ENCODE measurements at regions not wholly inside any gene's neighbourhood (a gene's known extent, or its start where the extent isn't known, plus 50 kb on each side); places are given as distances from the start of the nearest gene placed in this dataset.

- H3K4me3 ChIP-seq (replicated peaks; ENCODE audit: low read depth, low read length), result no peak overlapping the region
- no peak for TF ChIP-seq CTCF (IDR thresholded peaks at IDR 0.05; ENCODE audit: low read length, missing control alignments)
- peak; percentile 60 for DNase-seq (ENCODE audit: low read depth)
Observed at GRCh38 chr2:52395912-52396311, 1364.0 kb upstream of the NRXN1 start.

- H3K4me3 ChIP-seq (replicated peaks; ENCODE audit: low read depth, low read length), result no peak overlapping the region
- peak; percentile 11 for DNase-seq (ENCODE audit: low read depth)
- no peak for TF ChIP-seq CTCF (IDR thresholded peaks at IDR 0.05; ENCODE audit: low read length, missing control alignments)
Observed at GRCh38 chr2:52391621-52392020, 1359.7 kb upstream of the NRXN1 start.

- DNase-seq (ENCODE audit: low read depth), result peak; percentile 19
- no peak overlapping the region for H3K4me3 ChIP-seq (replicated peaks; ENCODE audit: low read depth, low read length)
- no peak for TF ChIP-seq CTCF (IDR thresholded peaks at IDR 0.05; ENCODE audit: low read length, missing control alignments)
Observed at GRCh38 chr2:52390651-52391050, 1358.7 kb upstream of the NRXN1 start.

GRCh38 chr2:52387937-52388590 is 1356.1 kb upstream of the NRXN1 start:
- no peak overlapping the region for H3K4me3 ChIP-seq (replicated peaks; ENCODE audit: low read depth, low read length)
- DNase-seq (ENCODE audit: low read depth), result no peak
- TF ChIP-seq CTCF (IDR thresholded peaks at IDR 0.05; ENCODE audit: low read length, missing control alignments), result no peak

- TF ChIP-seq CTCF (IDR thresholded peaks at IDR 0.05; ENCODE audit: low read length, missing control alignments), result no peak
- no peak overlapping the region for H3K4me3 ChIP-seq (replicated peaks; ENCODE audit: low read depth, low read length)
- no peak for DNase-seq (ENCODE audit: low read depth)
Observed at GRCh38 chr2:52386433-52387030, 1354.6 kb upstream of the NRXN1 start.

- no peak overlapping the region for H3K4me3 ChIP-seq (replicated peaks; ENCODE audit: low read depth, low read length)
- no peak for TF ChIP-seq CTCF (IDR thresholded peaks at IDR 0.05; ENCODE audit: low read length, missing control alignments)
- no peak for DNase-seq (ENCODE audit: low read depth)
Observed at GRCh38 chr2:52383541-52383940, 1351.6 kb upstream of the NRXN1 start.

GRCh38 chr2:52369178-52369577 is 1337.2 kb upstream of the NRXN1 start:
- no peak for TF ChIP-seq CTCF (IDR thresholded peaks at IDR 0.05; ENCODE audit: low read length, missing control alignments)
- no peak overlapping the region for H3K4me3 ChIP-seq (replicated peaks; ENCODE audit: low read depth, low read length)
- DNase-seq (ENCODE audit: low read depth), result no peak
